GM08714 (cell line): ENCODE measurements at regions not wholly inside any gene's neighbourhood (a gene's known extent, or its start where the extent isn't known, plus 50 kb on each side); places are given as distances from the start of the nearest gene placed in this dataset.
A peak's percentile ranks its signal among the peaks of the same experiment; 100 is the strongest.

ENCODE experiments used
- H3K4me3 ChIP-seq: fragments of 200-500 bp; sonication (Bioruptor generic); 2 replicates; pipeline ENCODE4 v1.5.1; 2014; ENCODE audit warnings: mild to moderate bottlenecking, low read length, inconsistent platforms
- ZNF274 ChIP-seq: IDR thresholded peaks from 2 replicates; pipeline ENCODE4 v1.6.1; 2012; ENCODE audit warnings: mild to moderate bottlenecking, low read depth, low read length

DNA sequence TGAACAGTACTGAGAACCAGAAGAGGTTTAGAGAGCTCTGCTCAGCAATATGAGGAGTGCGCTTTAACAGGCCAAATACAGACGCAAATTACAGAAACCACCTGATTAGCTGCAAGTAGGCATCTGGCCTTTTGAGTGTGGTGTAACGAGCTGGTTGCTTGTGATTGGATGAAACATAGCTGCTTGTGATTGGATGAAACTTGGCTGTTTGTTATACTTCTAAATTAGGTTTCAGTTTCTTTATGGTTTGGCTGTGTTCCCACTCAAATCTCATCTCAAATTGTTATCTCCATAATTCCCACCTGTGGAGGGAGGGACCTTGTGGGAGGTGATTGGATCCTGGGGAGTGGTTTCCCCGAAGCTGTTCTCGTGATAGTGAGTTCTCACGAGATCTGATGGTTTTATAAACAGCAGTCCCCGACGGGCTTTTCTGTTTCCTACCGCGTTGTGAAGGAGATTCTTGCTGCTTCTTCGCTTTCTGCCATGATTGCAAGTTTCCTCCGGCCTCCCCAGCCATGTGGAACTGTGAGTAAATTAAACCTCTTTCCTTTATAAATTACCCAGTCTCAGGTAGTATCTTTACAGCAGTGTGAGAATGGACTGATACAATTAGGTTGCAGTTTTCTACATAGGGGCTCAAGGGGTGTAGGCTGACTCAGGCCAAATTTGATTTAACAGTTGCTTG is 655.9 kb upstream of the MAN1A1 start:
- peak overlapping the region; percentile 73; the same call in 1 of the 2 replicates for H3K4me3 ChIP-seq
- no peak for TF ChIP-seq ZNF274

DNA sequence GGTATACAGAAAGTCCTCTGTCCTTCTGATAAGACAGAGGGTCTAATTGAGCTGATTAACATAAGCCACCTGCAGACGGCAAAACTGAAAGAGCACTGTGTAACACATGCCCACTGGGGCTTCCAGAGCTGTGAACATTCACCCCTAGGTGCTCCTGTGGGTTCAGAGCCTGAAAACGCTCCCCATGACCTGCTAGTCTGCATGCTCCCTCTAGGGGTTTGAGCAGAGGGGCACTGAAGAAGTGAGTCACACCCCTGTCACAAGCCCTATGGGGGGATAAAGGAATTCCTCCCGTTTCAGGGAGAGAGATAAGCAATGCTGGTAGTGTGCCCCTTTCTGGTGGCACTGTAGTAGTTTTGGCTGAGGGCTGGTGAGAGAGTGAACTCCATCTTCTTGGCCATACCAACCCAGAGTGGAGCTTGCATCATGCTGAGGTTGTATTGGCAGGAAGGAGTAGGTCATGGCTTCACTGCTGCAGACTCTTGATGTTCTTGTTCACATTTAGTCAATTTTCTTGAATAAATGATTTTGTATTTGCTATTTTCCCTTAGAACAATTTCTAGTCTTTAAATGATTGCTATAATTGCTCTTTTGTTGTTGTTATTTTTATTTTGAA is 637.5 kb upstream of the MAN1A1 start:
- H3K4me3 ChIP-seq, result no peak overlapping the region
- no peak for TF ChIP-seq ZNF274

DNA sequence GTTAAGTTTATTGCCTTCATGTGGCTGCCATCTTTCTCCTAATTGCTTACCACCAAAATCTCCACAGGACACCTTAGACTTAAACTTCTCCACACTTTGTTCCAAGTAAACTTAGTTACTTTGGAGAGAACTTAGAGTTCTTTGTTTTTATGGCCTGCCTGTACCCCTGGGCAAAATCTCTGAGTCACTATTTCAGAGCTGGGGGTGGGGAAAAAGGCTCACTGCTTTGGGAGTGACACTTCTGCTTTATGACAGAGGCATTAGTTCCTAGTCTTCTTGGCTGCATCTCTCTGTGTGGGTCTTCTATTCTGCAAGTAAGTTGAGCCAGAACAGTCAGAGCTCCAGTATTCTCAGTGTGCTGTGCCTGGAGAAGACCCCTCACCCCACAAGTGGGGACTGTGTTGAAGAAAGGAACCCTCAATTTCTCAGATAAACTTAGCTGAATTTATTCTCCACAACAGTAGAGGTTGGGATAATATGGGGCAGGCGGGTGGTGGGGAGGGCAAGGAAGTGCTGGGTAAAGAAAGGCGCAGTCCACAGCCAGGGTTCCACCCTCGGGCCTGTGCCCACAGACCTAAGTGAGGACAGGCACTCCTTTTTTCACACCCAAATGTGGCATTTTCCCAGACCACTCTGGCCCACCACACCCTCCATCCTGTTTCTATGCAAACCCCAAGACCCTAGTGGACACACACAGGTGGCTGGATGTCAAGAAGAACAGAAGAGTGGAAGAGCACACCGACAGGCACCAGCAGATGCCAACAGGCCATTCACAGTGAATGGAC is 636.6 kb upstream of the MAN1A1 start:
- H3K4me3 ChIP-seq, result no peak overlapping the region
- TF ChIP-seq ZNF274, result no peak

DNA sequence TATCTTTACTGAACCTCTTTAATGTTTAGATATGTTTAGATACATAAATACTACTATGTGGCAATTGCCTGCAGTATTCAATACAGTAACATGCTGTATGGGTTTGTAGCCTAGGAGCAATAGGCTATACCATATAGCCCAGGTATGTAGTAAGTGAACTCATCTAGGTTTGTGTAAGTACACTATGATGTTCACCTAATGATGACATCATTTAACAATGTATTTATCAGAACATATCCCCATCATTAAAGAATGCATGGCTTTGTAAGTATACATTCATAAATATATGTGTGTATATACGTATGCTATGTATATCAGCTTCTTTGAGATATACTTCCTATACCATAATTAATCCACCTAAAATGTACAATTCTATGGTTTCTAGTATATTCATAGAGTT is 631.2 kb upstream of the MAN1A1 start:
- TF ChIP-seq ZNF274, result no peak
- H3K4me3 ChIP-seq, result no peak overlapping the region

DNA sequence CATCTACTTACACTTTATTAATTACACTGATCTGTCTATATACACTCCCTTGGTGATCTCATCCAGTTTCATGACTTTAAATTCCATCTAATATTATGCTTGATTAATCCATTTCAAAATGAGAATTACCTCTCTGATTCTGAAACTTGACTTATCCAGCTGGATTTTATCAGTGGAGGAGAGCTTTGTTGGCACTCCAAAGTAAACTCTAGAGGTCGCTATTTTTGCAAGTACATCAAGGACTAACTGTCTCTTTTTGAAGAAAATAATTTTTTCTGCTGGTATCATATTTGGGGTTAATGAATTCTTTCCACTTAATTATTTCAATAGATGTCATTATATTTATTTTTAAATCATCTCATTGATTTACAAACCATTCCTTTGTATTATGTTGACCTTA is 630.3 kb upstream of the MAN1A1 start:
- TF ChIP-seq ZNF274, result no peak
- H3K4me3 ChIP-seq, result no peak overlapping the region

DNA sequence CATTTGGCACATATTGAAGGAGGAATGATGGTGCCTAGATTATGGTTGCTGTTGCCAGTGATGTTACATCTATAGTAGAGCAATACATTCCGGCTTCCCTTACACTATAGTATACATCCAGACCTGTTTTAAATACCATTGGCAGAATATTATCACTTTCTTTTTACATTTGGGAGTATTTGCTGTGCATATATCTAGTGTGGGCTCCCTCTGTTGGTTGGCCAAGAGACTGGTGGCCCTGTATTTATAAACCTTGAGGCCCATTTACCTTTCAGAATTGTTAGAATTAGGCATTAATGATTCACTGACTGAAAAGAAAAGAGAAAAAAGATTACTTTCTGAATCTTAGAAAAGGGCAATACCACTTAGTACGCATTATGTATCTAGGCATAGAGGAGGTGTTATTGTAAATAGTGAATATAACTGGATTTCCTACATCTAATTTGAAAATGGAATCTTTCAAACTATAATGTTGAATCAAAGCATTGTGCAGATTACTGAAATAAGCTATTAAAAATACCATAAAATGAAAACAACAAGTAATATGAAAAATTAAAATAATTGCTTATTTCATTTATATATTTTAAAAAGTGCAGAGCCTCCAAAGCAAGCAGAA is 628.8 kb upstream of the MAN1A1 start:
- TF ChIP-seq ZNF274, result no peak
- H3K4me3 ChIP-seq, result no peak overlapping the region

DNA sequence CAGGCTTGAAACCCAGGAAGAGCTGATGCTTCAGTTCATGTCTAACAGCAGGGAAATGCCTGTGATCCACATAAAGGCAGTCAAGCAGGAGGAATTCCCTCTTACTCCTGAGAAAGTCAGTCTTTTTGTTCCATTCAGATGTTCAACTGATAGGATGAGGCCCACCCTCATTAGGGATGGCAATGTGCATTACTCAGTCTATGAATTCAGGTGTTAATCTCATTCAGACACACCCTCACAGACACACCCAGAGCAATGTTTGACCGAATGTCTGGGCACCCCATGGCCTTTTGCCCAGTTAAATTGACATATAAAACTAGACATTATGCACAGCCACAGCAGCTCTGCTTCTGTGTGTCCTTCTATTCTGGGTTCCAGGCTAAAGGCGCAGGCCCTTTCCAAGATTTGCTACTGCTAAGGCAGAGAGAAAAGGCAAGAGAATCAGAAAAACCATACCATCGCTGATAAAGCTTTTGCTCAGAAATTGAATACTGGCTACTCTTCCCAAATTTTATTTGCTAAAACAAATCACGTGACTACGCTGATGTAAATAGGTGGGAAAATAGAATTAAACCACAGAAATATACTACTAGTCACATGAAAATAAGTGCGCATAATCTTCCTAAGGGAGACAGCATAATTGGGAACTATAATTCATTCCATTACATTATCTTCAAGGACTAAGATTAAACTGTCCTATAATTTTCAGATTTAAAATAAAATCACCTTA is 625.0 kb upstream of the MAN1A1 start:
- no peak overlapping the region for H3K4me3 ChIP-seq
- no peak for TF ChIP-seq ZNF274

DNA sequence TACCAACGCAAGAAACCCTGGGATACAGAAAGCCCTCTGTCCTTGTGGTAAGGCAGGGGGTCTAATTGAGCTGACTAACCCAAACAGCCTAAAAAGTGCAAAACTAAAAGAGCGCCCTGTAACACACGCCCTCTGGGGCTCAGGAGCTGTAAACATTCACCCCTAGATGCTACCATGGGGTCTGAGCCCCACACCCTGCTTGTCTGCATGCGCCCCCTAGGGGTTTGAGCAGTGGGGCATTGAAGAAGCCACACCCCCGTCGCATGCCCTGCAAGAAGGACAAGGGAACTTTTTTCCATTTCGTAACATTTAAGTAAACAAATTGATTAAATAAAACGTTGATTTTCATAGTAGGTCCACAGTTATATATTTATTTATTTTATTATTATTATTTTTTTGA is 616.9 kb upstream of the MAN1A1 start:
- TF ChIP-seq ZNF274, result no peak
- no peak overlapping the region for H3K4me3 ChIP-seq

DNA sequence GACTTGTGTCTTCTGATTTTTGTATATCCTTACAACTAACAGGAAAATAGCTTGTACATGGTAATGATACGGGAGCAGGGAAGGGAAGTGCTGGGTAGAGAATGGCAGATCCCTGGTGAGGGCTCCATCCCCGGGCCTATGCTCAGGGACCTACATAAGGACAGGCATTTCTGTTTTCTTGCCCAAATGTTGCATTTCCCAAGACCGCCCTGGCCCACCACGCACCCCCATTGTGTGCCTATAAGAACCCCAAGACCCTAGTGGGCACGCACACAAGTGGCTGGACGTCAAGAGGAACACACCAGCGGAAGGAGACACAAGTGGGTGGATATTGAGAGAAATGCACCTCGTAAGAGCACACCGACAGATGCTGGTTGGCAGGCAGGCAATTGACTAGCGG is 616.3 kb upstream of the MAN1A1 start:
- TF ChIP-seq ZNF274, result no peak
- H3K4me3 ChIP-seq, result no peak overlapping the region

DNA sequence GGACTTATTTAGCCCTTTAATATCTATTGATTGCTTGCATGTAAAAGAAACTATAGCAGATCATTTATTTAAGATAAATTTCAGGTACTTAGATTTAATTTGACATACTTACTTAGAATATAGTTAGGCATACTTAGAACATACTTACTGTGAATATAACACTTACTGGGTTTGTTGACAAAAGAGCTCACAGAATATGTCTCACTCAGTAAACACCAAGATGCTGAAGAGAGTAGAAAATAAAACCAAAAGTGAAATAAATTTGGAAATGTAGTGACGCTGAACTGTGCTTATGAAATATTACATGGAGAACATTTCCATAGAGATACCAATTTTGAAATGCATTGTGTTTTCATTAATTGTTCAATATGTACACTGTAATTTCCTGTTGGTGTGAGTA is 615.4 kb upstream of the MAN1A1 start:
- no peak for TF ChIP-seq ZNF274
- no peak overlapping the region for H3K4me3 ChIP-seq

DNA sequence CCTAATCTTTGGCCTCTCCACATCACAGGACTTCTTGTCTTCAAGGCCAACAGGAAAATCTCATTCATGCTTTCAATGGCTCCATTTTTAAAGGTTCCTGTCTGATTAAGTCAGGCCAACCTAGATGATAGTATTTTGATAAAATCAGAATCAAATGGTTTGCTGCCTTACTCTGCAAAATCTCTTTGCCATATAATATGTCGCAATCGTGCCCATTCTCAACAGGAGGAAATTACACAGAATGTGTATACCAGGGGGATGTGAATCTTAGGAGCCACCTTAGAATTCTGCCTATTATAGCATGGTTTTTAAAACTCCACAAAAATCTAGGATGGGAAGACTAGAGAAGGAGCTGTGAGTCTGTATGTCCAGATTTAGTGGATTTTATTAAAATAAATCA is 612.9 kb upstream of the MAN1A1 start:
- H3K4me3 ChIP-seq, result no peak overlapping the region
- TF ChIP-seq ZNF274, result no peak

DNA sequence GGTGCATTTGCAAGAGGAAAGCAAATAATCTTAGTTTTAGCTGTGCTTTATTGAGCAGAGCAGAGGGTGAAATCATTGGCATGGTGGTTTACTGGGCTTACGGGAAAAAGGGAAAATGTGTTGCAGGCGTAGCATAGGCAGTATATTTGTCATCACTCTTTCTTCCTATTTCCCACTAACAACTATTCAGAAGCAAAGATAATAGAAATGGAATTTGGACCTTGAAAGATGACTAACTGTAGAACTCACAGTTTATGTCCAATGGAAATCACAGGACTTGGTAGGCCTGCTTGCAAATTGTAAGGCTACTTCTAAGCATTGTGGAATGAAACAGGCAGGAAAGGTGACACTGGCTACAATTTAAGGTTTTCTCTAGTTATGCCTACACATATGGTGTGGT is 611.9 kb upstream of the MAN1A1 start:
- no peak for TF ChIP-seq ZNF274

DNA sequence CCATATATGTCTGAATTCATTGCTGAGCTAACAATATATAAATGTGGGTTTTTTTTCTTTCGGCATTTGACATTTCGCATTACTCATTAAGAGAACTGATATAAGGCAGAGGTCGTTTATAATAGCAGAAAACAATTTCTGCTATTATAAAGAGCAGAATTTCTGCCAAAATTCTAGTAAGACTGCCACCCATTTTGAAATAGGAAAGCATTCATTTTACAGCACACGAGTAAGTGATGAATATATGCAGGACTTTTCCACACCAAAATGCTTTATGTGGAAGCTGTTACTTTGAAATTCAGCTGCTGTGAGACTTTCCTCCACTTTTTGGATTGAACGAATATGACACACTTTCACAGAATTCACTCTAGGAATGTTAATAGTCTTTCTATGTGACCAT is 610.9 kb upstream of the MAN1A1 start:
- no peak for TF ChIP-seq ZNF274
- H3K4me3 ChIP-seq, result no peak overlapping the region

More for the DNA sequence above, 611.9 kb upstream of the MAN1A1 start:
- no peak overlapping the region for H3K4me3 ChIP-seq

DNA sequence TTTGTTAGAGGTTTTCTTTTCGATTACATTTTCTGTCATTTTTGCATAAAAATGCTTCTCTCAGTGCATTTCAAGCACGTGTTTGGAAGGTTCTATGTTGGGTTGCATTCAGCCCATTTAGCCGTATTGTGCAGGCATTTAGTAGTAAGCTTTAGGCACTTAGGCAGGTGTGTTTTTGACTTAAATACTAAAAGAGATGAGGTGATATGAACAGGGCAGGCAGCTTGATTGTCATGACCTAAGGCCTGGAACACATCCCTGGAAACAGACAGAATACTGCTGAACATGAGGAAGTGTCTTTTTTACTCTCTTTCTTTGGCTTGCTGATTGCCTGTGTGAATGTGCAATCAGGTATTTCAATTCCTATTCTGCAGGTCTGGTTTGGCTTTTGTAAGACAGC is 610.5 kb upstream of the MAN1A1 start:
- TF ChIP-seq ZNF274, result no peak
- H3K4me3 ChIP-seq, result no peak overlapping the region
